Adrenal gland (tissue), 5 donors: ENCODE measurements at regions not wholly inside any gene's neighbourhood (a gene's known extent, or its start where the extent isn't known, plus 50 kb on each side); places are given as distances from the start of the nearest gene placed in this dataset.

Source experiments
- POLR2A ChIP-seq, 2 donors: fragments of 450-650 bp; IDR thresholded peaks; one replicate each; pipeline ENCODE4 v1.6.1; 2017; ENCODE audit warnings: antibody characterized with exemption in 2 of 2, mild to moderate bottlenecking in 2 of 2, moderate library complexity in 1 of 2
- TF ChIP-seq, protein P1 (sequence below), 6 experiments: fragments of 450-650 bp in 4 of 6; fragments of 200-600 bp in 2 of 6; sonication (generic) in 1 of 6; IDR thresholded peaks; 1 replicate in 5 of 6; 2 replicates in 1 of 6; pipeline versions ENCODE4 v1.5.1 to v1.8.0; 2016 to 2021; ENCODE audit warnings: antibody characterized with exemption in 6 of 6, mild to moderate bottlenecking in 2 of 6, moderate library complexity in 1 of 6
- donor health status: DM: no; HTN: no; CAD: no.

DNA sequence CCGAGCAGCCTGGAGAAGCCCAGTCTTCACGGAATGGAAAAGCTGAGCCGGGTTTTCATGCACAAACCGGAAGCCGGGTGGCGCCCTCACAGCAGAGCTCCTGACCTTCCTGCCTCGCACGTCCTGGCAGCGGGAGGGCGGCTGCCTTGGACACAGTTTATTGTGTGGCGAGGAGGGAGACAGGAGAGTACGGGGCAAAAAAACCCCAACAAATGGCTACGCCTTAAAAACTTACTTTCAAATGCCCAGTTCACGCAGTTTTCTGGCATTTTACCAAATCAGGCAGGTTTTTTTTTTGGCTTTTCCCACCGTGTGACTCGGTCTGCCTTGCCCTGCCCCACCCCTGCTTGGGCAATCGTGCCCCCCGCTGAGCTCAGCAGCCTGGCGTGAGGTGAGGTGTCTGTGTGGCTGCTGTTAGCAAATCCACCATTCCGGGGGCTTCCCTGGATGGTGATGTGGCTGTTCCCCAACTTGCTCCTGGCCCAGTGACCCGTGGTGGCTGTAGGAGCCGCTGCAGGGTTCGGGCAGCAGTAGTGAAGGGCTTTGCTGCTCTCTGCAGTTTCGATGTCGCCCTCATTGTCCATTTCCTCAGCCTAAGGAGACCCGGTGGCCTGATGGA lies 187.1 kb upstream of the SULF2 start:
- TF ChIP-seq, protein P1, sequence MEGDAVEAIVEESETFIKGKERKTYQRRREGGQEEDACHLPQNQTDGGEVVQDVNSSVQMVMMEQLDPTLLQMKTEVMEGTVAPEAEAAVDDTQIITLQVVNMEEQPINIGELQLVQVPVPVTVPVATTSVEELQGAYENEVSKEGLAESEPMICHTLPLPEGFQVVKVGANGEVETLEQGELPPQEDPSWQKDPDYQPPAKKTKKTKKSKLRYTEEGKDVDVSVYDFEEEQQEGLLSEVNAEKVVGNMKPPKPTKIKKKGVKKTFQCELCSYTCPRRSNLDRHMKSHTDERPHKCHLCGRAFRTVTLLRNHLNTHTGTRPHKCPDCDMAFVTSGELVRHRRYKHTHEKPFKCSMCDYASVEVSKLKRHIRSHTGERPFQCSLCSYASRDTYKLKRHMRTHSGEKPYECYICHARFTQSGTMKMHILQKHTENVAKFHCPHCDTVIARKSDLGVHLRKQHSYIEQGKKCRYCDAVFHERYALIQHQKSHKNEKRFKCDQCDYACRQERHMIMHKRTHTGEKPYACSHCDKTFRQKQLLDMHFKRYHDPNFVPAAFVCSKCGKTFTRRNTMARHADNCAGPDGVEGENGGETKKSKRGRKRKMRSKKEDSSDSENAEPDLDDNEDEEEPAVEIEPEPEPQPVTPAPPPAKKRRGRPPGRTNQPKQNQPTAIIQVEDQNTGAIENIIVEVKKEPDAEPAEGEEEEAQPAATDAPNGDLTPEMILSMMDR (IDR thresholded peaks at IDR 0.05): peak in 5 of 6 experiments; percentile 19 to 44 (median 33)
- TF ChIP-seq POLR2A (IDR thresholded peaks at IDR 0.05): peak in 1 of 2 donors; percentile 9
